AG04450 (cell line): ENCODE measurements at regions not wholly inside any gene's neighbourhood (a gene's known extent, or its start where the extent isn't known, plus 50 kb on each side); places are given as distances from the start of the nearest gene placed in this dataset.

ENCODE experiments used
- CTCF ChIA-PET: fragments of 300-600, 350-600 bp; formaldehyde crosslinking; extraction: SDS; loops from one replicate; lab custom pipeline; 2022; ENCODE audit warnings: antibody characterized with exemption, inconsistent platforms; lab: Charles Lee
- POLR2A ChIA-PET: fragments of 350-600 bp; formaldehyde crosslinking; extraction: SDS; loops from one replicate; lab custom pipeline; 2021; ENCODE audit warnings: antibody characterized with exemption, inconsistent platforms; lab: Yijun Ruan, JAX
- DNase-seq: peaks from one replicate; pipeline ENCODE4 v3.0.0-alpha.2; 2011; ENCODE audit warnings: low read depth, low spot score
- H3K27ac ChIP-seq: one replicate; pipeline ENCODE4 v1.5.1; 2012; ENCODE audit warnings: low read depth, low read length, control low read depth
- H3K27me3 ChIP-seq: one replicate; pipeline ENCODE4 v1.6.0; 2012; ENCODE audit warnings: low read length; ENCODE audit not compliant: control insufficient read depth, insufficient read depth
- H3K4me3 ChIP-seq: 2 replicates; pipeline ENCODE4 v1.5.1; 2011; ENCODE audit warnings: mild to moderate bottlenecking, low read depth, low read length, control low read depth
- H3K9me3 ChIP-seq: 2 replicates; pipeline ENCODE4 v1.5.1; 2012; ENCODE audit warnings: low read length; ENCODE audit not compliant: control insufficient read depth, insufficient read depth
- TF ChIP-seq, protein P1 (sequence below): IDR thresholded peaks from 2 replicates; pipeline ENCODE4 v1.5.1; 2011; ENCODE audit warnings: low read depth, low read length, control low read depth, inconsistent platforms

DNA sequence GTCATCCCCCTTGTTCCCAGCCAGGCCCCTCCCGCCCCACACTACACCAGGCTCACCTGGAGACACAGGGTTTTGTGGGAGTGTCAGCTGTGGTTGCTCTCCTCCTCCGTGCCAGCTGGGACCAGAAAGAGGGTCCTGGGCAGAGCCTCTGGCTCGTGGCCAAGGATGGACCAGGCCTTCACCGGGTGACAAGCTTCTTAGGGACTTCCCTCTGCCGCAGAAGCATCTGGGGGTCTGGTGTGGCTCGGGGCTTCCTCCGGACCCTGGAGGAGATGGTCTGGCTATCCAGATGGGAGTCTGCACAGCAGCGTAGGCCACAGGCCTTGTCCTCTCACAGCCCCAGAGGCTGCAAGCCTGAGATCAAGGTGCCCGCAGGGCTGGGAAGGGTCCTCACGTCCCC, 63.8 kb upstream of the CFAP46 start:
- TF ChIP-seq, protein P1, sequence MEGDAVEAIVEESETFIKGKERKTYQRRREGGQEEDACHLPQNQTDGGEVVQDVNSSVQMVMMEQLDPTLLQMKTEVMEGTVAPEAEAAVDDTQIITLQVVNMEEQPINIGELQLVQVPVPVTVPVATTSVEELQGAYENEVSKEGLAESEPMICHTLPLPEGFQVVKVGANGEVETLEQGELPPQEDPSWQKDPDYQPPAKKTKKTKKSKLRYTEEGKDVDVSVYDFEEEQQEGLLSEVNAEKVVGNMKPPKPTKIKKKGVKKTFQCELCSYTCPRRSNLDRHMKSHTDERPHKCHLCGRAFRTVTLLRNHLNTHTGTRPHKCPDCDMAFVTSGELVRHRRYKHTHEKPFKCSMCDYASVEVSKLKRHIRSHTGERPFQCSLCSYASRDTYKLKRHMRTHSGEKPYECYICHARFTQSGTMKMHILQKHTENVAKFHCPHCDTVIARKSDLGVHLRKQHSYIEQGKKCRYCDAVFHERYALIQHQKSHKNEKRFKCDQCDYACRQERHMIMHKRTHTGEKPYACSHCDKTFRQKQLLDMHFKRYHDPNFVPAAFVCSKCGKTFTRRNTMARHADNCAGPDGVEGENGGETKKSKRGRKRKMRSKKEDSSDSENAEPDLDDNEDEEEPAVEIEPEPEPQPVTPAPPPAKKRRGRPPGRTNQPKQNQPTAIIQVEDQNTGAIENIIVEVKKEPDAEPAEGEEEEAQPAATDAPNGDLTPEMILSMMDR: no peak
- no peak overlapping the region for H3K4me3 ChIP-seq
- peaks cover 7% of the 10 kb centered on the region for H3K27me3 ChIP-seq
- H3K27ac ChIP-seq: no peak overlapping the region
- POLR2A ChIA-PET: no interaction called here
- no peak for DNase-seq
- CTCF ChIA-PET: no interaction called here
- H3K9me3 ChIP-seq: peaks cover 42% of the 10 kb centered on the region

GRCh38 chr10:133004478-133004877, 62.1 kb upstream of the CFAP46 start:
- CTCF ChIA-PET: no interaction called here
- H3K9me3 ChIP-seq: peaks cover 29% of the 10 kb centered on the region; the same call in 1 of the 2 replicates
- no peak for DNase-seq
- TF ChIP-seq, protein P1: no peak
- no peak overlapping the region for H3K4me3 ChIP-seq
- H3K27me3 ChIP-seq: peaks cover 7% of the 10 kb centered on the region
- no peak overlapping the region for H3K27ac ChIP-seq
- POLR2A ChIA-PET: no interaction called here

DNA sequence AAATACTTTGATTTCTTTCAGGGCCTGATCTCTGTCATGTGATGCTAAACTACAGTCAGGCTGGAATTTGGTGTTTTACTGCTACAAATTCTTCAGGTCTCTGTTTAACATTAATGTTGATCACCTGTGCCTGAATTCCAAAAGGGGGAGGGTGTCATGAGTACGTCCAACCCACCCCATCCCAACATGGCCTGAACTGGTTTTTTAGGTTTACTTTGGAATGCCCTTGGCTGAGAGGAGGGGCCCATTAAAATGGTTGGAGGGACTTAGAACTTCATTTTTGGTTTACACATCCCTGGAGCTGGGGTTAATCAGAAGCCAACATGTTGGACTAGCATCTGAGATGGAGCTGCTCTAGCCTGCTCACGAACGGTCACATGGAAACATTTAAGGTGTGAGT, 60.8 kb upstream of the CFAP46 start:
- H3K27ac ChIP-seq: no peak overlapping the region
- ChIA-PET POLR2A (no interaction called here), CTCF (no interaction called here)
- DNase-seq: no peak
- TF ChIP-seq, protein P1: no peak
- H3K27me3 ChIP-seq: peaks cover 7% of the 10 kb centered on the region
- no peak overlapping the region for H3K4me3 ChIP-seq
- peaks cover 22% of the 10 kb centered on the region; the same call in 1 of the 2 replicates for H3K9me3 ChIP-seq

DNA sequence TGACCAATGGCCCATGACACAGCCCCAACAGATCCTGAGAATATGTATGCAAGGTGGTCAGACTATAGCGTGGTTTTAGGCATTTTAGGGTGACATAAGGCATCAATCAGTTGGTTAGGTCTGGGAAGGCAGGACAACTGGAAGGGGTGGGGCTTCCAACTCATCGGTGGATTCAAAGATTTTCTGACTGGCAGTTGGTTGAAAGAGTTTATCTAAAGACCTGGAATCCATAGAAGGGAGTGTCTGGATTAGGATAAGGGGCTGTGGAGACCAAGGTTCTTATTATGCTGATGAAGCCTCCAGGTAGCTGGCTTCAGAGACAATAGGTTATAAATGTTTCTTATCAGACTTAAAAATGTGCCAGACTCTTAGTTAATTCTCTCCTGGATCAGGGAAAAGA, 60.3 kb upstream of the CFAP46 start:
- Histone ChIP-seq H3K4me3 (no peak overlapping the region), H3K27me3 (peaks cover 7% of the 10 kb centered on the region), H3K9me3 (peaks cover 20% of the 10 kb centered on the region; the same call in 1 of the 2 replicates), H3K27ac (no peak overlapping the region)
- TF ChIP-seq, protein P1: no peak
- POLR2A ChIA-PET: no interaction called here
- no peak for DNase-seq
- CTCF ChIA-PET: no interaction called here

- Histone ChIP-seq H3K27me3 (peaks cover 7% of the 10 kb centered on the region), H3K9me3 (peaks cover 8% of the 10 kb centered on the region; the same call in 1 of the 2 replicates), H3K4me3 (no peak overlapping the region), H3K27ac (no peak overlapping the region)
- CTCF ChIA-PET: no interaction called here
- no peak for DNase-seq
- POLR2A ChIA-PET: no interaction called here
- TF ChIP-seq, protein P1: no peak
These were observed 58.7 kb upstream of the CFAP46 start for GRCh38 chr10:133001114-133001513.
